ENCODE measurements at regions not wholly inside any gene's neighbourhood (a gene's known extent, or its start where the extent isn't known, plus 50 kb on each side); places are given as distances from the start of the nearest gene placed in this dataset.

DNA sequence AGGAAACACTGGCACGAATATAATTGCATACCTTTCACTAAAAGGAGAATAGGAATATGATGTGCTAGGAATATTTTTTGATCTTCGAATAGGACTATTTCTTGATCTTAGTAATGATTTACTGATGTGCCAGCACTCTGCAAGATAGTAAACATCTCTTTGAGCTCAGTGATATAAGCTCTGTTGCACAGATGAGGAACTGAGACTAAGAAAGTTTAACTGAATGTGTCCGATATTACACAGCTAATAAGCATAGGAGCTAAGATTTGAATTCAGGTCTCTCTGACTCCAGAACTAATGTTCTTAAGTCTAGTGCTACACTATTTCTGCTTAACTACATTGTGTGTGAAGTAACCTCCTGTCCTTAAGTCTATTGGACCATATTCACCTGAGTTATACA, 98.4 kb upstream of the PTPRZ1 start:
- TF ChIP-seq, protein P1, sequence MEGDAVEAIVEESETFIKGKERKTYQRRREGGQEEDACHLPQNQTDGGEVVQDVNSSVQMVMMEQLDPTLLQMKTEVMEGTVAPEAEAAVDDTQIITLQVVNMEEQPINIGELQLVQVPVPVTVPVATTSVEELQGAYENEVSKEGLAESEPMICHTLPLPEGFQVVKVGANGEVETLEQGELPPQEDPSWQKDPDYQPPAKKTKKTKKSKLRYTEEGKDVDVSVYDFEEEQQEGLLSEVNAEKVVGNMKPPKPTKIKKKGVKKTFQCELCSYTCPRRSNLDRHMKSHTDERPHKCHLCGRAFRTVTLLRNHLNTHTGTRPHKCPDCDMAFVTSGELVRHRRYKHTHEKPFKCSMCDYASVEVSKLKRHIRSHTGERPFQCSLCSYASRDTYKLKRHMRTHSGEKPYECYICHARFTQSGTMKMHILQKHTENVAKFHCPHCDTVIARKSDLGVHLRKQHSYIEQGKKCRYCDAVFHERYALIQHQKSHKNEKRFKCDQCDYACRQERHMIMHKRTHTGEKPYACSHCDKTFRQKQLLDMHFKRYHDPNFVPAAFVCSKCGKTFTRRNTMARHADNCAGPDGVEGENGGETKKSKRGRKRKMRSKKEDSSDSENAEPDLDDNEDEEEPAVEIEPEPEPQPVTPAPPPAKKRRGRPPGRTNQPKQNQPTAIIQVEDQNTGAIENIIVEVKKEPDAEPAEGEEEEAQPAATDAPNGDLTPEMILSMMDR (IDR thresholded peaks at IDR 0.05; ENCODE audit: extremely low read depth, insufficient read depth, missing control alignments) = no peak
- DNase-seq (ENCODE audit: low spot score) = no peak
- in situ Hi-C loops (cut with MboI; ENCODE audit: low pct_unique_long_range_greater_than_20kb, low sequenced_read_pairs, unreplicated experiment) = loop anchor here (25.0 kb wide), 1 partner anchor 213 kb away; no protein-coding TSS in a partner anchor

DNA sequence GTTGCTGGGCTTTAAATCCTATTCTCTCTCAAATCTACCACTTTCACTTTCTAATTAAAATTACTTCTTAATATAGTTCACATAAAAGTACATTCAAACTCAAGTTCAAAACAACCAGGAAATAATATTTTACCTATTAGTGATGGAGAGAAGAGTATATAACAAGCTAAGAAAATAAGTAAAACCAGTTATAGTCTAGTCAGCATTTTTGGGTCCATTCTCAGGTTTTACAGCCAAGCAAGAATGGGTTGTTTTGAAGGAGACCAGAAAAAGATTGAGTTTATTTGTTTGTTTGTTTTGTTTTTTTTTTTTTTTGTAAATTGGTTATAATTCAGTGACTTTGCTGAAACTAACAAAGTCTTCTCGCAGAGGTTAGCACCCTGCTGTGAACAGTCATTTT, 106.3 kb upstream of the PTPRZ1 start:
- in situ Hi-C loops (cut with MboI; ENCODE audit: low pct_unique_long_range_greater_than_20kb, low sequenced_read_pairs, unreplicated experiment) = loop anchor here (25.0 kb wide), 1 partner anchor 221 kb away; no protein-coding TSS in a partner anchor
- no peak for DNase-seq (ENCODE audit: low spot score)

DNA sequence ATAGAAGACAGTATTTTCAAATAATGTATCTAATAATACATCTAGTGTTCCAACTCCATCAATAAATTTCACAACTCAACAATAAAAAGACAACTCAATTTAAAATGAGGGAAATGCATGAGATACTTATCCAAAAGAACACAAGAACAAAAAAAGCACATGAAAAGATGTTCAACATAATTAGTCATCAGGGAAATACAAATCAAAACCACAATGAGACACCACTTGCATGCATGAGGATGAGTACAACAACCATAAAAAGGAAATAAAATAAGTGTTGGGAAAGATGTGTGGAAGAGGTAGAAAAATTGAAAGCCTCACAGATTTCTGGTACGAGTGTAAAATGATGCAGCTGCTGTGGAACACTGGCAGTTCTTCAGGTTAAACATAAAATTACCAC, 111.6 kb upstream of the PTPRZ1 start:
- TF ChIP-seq, protein P1 (IDR thresholded peaks at IDR 0.05; ENCODE audit: extremely low read depth, insufficient read depth, missing control alignments) = no peak
- no peak for DNase-seq (ENCODE audit: low spot score)
- in situ Hi-C loops (cut with MboI; ENCODE audit: low pct_unique_long_range_greater_than_20kb, low sequenced_read_pairs, unreplicated experiment) = loop anchor here (25.0 kb wide), 1 partner anchor 226 kb away; no protein-coding TSS in a partner anchor

More for the DNA sequence above, 106.3 kb upstream of the PTPRZ1 start:
- TF ChIP-seq, protein P1 (IDR thresholded peaks at IDR 0.05; ENCODE audit: extremely low read depth, insufficient read depth, missing control alignments) = no peak

DNA sequence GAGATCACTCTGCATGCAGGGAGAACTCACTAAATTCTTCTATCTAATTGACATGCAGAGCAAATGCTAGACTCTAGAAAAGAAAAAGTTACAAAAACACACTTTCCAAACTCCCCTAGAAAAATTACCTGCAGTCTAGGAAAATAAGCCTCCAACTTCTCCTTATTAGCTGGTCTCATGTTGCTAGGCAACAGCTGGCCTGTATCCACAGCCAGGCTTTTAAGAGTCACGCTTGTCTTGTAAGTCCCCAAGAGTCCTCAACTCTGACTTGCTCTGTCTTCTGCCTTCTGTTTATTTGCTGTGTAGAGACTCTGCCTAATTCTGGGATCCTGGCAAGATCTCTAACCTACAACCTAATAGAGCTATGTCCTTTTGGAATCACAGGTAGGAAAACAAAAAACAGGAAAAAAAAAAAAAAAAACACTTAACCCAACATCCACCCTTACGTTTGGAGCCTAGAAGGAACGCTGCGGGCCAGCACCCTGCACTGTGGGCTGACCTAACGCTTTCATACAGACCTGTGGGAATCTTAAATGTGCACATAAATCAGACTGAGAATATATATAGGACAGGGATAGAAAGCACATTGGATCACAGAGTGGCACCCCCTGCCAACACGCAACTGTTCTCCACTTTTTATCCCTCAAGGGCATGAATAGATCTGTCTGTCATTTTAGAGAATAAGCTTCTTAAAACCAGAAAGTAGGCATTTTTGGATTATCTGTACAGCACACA, 117.0 kb upstream of the PTPRZ1 start:
- in situ Hi-C loops (cut with MboI; ENCODE audit: low pct_unique_long_range_greater_than_20kb, low sequenced_read_pairs, unreplicated experiment) = loop anchor here (25.0 kb wide), 1 partner anchor 231 kb away; no protein-coding TSS in a partner anchor

DNA sequence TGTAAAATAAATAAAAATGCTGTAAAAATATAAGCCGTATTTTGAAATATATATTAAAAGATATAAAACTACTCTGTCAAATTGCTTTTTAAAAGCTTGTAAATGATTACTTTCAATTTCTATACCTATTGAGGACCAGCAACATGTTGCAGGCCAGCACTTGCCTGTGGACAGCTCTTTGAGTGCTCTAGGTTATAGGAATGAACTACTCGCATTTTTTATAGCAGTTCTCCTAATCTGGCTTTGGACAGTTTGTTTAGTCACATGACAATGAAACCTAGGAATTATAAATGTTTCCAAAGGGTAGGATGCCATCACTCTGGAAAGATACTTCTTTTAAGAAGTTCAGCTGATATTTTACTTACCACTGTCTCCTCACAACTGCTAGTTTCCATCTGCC, 117.7 kb upstream of the PTPRZ1 start:
- DNase-seq (ENCODE audit: low spot score) = no peak
- TF ChIP-seq, protein P1 (IDR thresholded peaks at IDR 0.05; ENCODE audit: extremely low read depth, insufficient read depth, missing control alignments) = no peak
- in situ Hi-C loops (cut with MboI; ENCODE audit: low pct_unique_long_range_greater_than_20kb, low sequenced_read_pairs, unreplicated experiment) = loop anchor here (25.0 kb wide), 1 partner anchor 232 kb away; no protein-coding TSS in a partner anchor

More for the DNA sequence above, 117.0 kb upstream of the PTPRZ1 start:
- TF ChIP-seq, protein P1 (IDR thresholded peaks at IDR 0.05; ENCODE audit: extremely low read depth, insufficient read depth, missing control alignments) = no peak
- DNase-seq (ENCODE audit: low spot score) = no peak

DNA sequence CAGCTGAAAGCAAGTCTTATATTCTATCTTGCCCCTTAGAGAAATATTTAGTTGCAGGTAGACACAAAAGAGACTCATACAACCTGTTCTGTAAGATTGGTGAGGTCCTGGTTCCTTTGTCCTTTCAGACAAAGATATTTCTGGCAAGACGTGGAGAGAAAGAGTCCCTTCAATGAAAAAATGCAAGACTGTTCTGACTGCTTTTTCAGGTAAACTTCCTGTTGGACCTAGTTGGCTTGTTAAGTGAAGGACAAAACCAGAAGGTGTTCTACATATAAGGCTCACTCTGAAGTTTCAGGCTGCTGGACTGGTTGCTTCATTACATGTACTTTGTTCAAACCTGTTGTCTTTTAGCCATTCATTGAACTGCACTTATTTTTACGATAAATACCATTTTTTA, 119.0 kb upstream of the PTPRZ1 start:
- TF ChIP-seq, protein P1 (IDR thresholded peaks at IDR 0.05; ENCODE audit: extremely low read depth, insufficient read depth, missing control alignments) = no peak
- in situ Hi-C loops (cut with MboI; ENCODE audit: low pct_unique_long_range_greater_than_20kb, low sequenced_read_pairs, unreplicated experiment) = loop anchor here (25.0 kb wide), 1 partner anchor 233 kb away; no protein-coding TSS in a partner anchor
- DNase-seq (ENCODE audit: low spot score) = no peak

All from GM13977 (cell line).